ENCODE measurements at regions not wholly inside any gene's neighbourhood (a gene's known extent, or its start where the extent isn't known, plus 50 kb on each side); places are given as distances from the start of the nearest gene placed in this dataset.

- no peak for DNase-seq (ENCODE audit: low spot score)
Observed at GRCh38 chr19:30128211-30128610, 186.2 kb downstream of the URI1 start.

GRCh38 chr19:30130356-30131122, 188.5 kb downstream of the URI1 start:
- DNase-seq (ENCODE audit: low spot score), result no peak

- DNase-seq (ENCODE audit: low spot score), result no peak
Observed at GRCh38 chr19:30131246-30131645, 189.2 kb downstream of the URI1 start.

- DNase-seq (ENCODE audit: low spot score), result no peak
Observed at GRCh38 chr19:30131722-30132291, 189.8 kb downstream of the URI1 start.

- peak; percentile 65 for DNase-seq (ENCODE audit: low spot score)
Observed at GRCh38 chr19:30132343-30133075, 190.5 kb downstream of the URI1 start.

GRCh38 chr19:30133803-30134202, 191.8 kb downstream of the URI1 start:
- DNase-seq (ENCODE audit: low spot score), result no peak

- no peak for DNase-seq (ENCODE audit: low spot score)
Observed at GRCh38 chr19:30135093-30135757, 193.2 kb downstream of the URI1 start.

GRCh38 chr19:30135797-30136196, 193.8 kb downstream of the URI1 start:
- no peak for DNase-seq (ENCODE audit: low spot score)

- DNase-seq (ENCODE audit: low spot score), result no peak
Observed at GRCh38 chr19:30136611-30137195, 194.7 kb downstream of the URI1 start.

GRCh38 chr19:30137747-30138146, 195.7 kb downstream of the URI1 start:
- no peak for DNase-seq (ENCODE audit: low spot score)

GRCh38 chr19:30144242-30144758, 202.3 kb downstream of the URI1 start:
- no peak for DNase-seq (ENCODE audit: low spot score)

- DNase-seq (ENCODE audit: low spot score), result no peak
Observed at GRCh38 chr19:30144802-30145201, 202.8 kb downstream of the URI1 start.

- no peak for DNase-seq (ENCODE audit: low spot score)
Observed at GRCh38 chr19:30145467-30145866, 203.4 kb downstream of the URI1 start.

GRCh38 chr19:30146346-30146745, 204.3 kb downstream of the URI1 start:
- no peak for DNase-seq (ENCODE audit: low spot score)

- no peak for DNase-seq (ENCODE audit: low spot score)
Observed at GRCh38 chr19:30148039-30148790, 206.2 kb downstream of the URI1 start.

- no peak for DNase-seq (ENCODE audit: low spot score)
Observed at GRCh38 chr19:30148803-30149202, 206.8 kb downstream of the URI1 start.

GRCh38 chr19:30149300-30149699, 207.3 kb downstream of the URI1 start:
- no peak for DNase-seq (ENCODE audit: low spot score)

- DNase-seq (ENCODE audit: low spot score), result no peak
Observed at GRCh38 chr19:30150626-30151025, 208.6 kb downstream of the URI1 start.

- no peak for DNase-seq (ENCODE audit: low spot score)
Observed at GRCh38 chr19:30151081-30151480, 209.0 kb downstream of the URI1 start.

- DNase-seq (ENCODE audit: low spot score), result no peak
Observed at GRCh38 chr19:30152510-30153291, 210.7 kb downstream of the URI1 start.
